22Rv1 (cell line): ENCODE measurements at regions not wholly inside any gene's neighbourhood (a gene's known extent, or its start where the extent isn't known, plus 50 kb on each side); places are given as distances from the start of the nearest gene placed in this dataset.
"Not testable (repeated sequence)": the region's sequence is repeated elsewhere in the genome, so short reads cannot be mapped to it uniquely, and the experiment has no call there.

Experiments used
- H3K27ac ChIP-seq: fragments of 450-650 bp; 2 replicates; pipeline ENCODE4 v1.5.1; 2017
- CTCF ChIP-seq: fragments of 450-650 bp; IDR thresholded peaks from 2 replicates; pipeline ENCODE4 v1.5.1; 2017; ENCODE audit warnings: mild to moderate bottlenecking
- ZFX ChIP-seq: fragments of 450-650 bp; IDR thresholded peaks from 2 replicates; pipeline ENCODE4 v1.6.1; 2017; ENCODE audit warnings: antibody characterized with exemption, borderline replicate concordance

GRCh38 chr2:94758546-94758945 lies 112.7 kb upstream of the TEKT4 start:
- TF ChIP-seq ZFX = no peak
- no peak for TF ChIP-seq CTCF
- no peak overlapping the region for H3K27ac ChIP-seq

GRCh38 chr2:94759211-94759610 lies 112.0 kb upstream of the TEKT4 start:
- TF ChIP-seq ZFX (no peak), CTCF (peak; percentile 28)
- H3K27ac ChIP-seq = no peak overlapping the region

GRCh38 chr2:94762600-94762999 lies 108.6 kb upstream of the TEKT4 start:
- TF ChIP-seq ZFX (no peak), CTCF (no peak)
- H3K27ac ChIP-seq = no peak overlapping the region

- no peak overlapping the region for H3K27ac ChIP-seq
Measured at GRCh38 chr2:94763318-94763717, 107.9 kb upstream of the TEKT4 start.

GRCh38 chr2:94764331-94764730 lies 106.9 kb upstream of the TEKT4 start:
- H3K27ac ChIP-seq = not testable (repeated sequence)

More at GRCh38 chr2:94763318-94763717, 107.9 kb upstream of the TEKT4 start:
- no peak for TF ChIP-seq ZFX
- TF ChIP-seq CTCF = no peak

- TF ChIP-seq CTCF = no peak
Measured at GRCh38 chr2:94767336-94767735, 103.9 kb upstream of the TEKT4 start.

GRCh38 chr2:94769733-94770132 lies 101.5 kb upstream of the TEKT4 start:
- no peak for TF ChIP-seq CTCF
- TF ChIP-seq ZFX = no peak
- H3K27ac ChIP-seq = no peak overlapping the region

More at GRCh38 chr2:94767336-94767735, 103.9 kb upstream of the TEKT4 start:
- no peak overlapping the region for H3K27ac ChIP-seq

GRCh38 chr2:94774851-94775250 lies 96.4 kb upstream of the TEKT4 start:
- TF ChIP-seq ZFX (no peak), CTCF (no peak)
- no peak overlapping the region for H3K27ac ChIP-seq
